Mammary epithelial cell (primary cell): ENCODE measurements at regions not wholly inside any gene's neighbourhood (a gene's known extent, or its start where the extent isn't known, plus 50 kb on each side); places are given as distances from the start of the nearest gene placed in this dataset.

Experiments
- EZH2 ChIP-seq: IDR thresholded peaks from 2 replicates; pipeline ENCODE4 v1.6.1; 2012; ENCODE audit warnings: low read length, inconsistent platforms, borderline replicate concordance
- TF ChIP-seq, protein P1 (sequence below), 2 donors: IDR thresholded peaks in 1 of 2; conservative IDR thresholded peaks in 1 of 2; 2 replicates each; pipeline ENCODE4 v1.5.1; 2011 to 2012; ENCODE audit warnings: inconsistent platforms in 2 of 2, low read length in 2 of 2, mild to moderate bottlenecking in 2 of 2, control low read depth in 1 of 2, low read depth in 1 of 2; ENCODE audit not compliant: insufficient read depth in 1 of 2; ENCODE audit errors: extremely low read depth in 1 of 2

DNA sequence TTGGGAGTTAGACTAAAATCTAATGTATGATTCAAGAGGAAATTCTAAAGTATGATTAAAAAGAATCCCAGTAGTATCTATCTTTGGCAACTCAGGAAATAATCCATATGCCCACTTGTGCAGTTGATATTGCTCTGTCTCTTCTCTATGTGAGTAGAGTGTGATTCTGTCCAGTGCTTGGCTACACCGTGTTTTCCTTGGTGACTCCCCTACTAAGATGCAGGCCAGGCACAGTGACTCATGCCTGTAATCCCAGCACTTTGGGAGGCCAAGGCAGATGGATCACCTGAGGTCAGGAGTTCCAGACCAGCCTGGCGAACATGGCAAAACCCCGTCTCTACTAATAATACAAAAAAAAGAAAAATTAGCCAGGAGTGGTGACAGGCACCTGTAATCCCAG lies 495.4 kb downstream of the MAT2B start:
- TF ChIP-seq, protein P1, sequence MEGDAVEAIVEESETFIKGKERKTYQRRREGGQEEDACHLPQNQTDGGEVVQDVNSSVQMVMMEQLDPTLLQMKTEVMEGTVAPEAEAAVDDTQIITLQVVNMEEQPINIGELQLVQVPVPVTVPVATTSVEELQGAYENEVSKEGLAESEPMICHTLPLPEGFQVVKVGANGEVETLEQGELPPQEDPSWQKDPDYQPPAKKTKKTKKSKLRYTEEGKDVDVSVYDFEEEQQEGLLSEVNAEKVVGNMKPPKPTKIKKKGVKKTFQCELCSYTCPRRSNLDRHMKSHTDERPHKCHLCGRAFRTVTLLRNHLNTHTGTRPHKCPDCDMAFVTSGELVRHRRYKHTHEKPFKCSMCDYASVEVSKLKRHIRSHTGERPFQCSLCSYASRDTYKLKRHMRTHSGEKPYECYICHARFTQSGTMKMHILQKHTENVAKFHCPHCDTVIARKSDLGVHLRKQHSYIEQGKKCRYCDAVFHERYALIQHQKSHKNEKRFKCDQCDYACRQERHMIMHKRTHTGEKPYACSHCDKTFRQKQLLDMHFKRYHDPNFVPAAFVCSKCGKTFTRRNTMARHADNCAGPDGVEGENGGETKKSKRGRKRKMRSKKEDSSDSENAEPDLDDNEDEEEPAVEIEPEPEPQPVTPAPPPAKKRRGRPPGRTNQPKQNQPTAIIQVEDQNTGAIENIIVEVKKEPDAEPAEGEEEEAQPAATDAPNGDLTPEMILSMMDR (conservative IDR thresholded peaks at IDR 0.05 in 1 of 2, IDR thresholded peaks at IDR 0.05 in 1 of 2; ENCODE audit: extremely low read depth in 1 of 2, insufficient read depth in 1 of 2, low read depth in 1 of 2, low read length in 2 of 2): no peak
- TF ChIP-seq EZH2: no peak
